K562 (cell line): ENCODE measurements at regions not wholly inside any gene's neighbourhood (a gene's known extent, or its start where the extent isn't known, plus 50 kb on each side); places are given as distances from the start of the nearest gene placed in this dataset.

Source experiments
- ADNP ChIP-seq: fragments of 200-800 bp; sonication (Bioruptor generic); IDR thresholded peaks from 2 replicates; pipeline ENCODE4 v1.6.1; 2016; ENCODE audit warnings: missing genetic modification characterization, missing compliant biosample characterization
- ATF6 ChIP-seq: sonication (generic); formaldehyde crosslinking; IDR thresholded peaks from 2 replicates; pipeline ENCODE4 v1.4.0; 2020; ENCODE audit warnings: mild to moderate bottlenecking, missing genetic modification reagents
- CCAR2 ChIP-seq: fragments of 200-400 bp; formaldehyde crosslinking; IDR thresholded peaks from 2 replicates; pipeline ENCODE4 v1.6.1; 2017; ENCODE audit warnings: mild to moderate bottlenecking, low read depth, low read length
- DPF2 ChIP-seq: fragments of 450-650 bp; IDR thresholded peaks from 2 replicates; pipeline ENCODE4 v1.6.1; 2016
- FOSL1 ChIP-seq: fragments of 200-800 bp; sonication (Bioruptor generic); conservative IDR thresholded peaks from 2 replicates; pipeline ENCODE4 v1.6.1; 2016; ENCODE audit warnings: missing genetic modification characterization, missing compliant biosample characterization
- HMGN3 ChIP-seq: IDR thresholded peaks from 2 replicates; pipeline ENCODE4 v1.6.1; 2011; ENCODE audit warnings: borderline replicate concordance, low read depth, mild to moderate bottlenecking, mixed read lengths, low read length; ENCODE audit not compliant: insufficient read length; ENCODE audit errors: extremely low read depth
- IRF9 ChIP-seq: fragments of 450-650 bp; IDR thresholded peaks from 2 replicates; pipeline ENCODE4 v1.6.1; 2016; ENCODE audit warnings: missing biosample characterization, missing genetic modification characterization
- JUND ChIP-seq, 2 experiments: IDR thresholded peaks; 2 replicates in 1 of 2; 3 replicates in 1 of 2; pipeline ENCODE4 v1.6.1; 2011; ENCODE audit warnings: borderline replicate concordance in 2 of 2, low read depth in 2 of 2, low read length in 2 of 2, improper control_type of control experiment in 1 of 2, missing biosample characterization in 1 of 2, missing genetic modification characterization in 1 of 2, missing genetic modification reagents in 1 of 2
- KLF16 ChIP-seq: IDR thresholded peaks from 2 replicates; pipeline ENCODE4 v1.6.1; 2016; ENCODE audit warnings: antibody characterized with exemption
- RBBP5 ChIP-seq: fragments of 200-600 bp; sonication (generic); IDR thresholded peaks from 2 replicates; pipeline ENCODE4 v1.6.1; 2012; ENCODE audit warnings: borderline replicate concordance, mild to moderate bottlenecking, low read length, control low read depth, inconsistent platforms; ENCODE audit not compliant: insufficient read depth, poor library complexity, severe bottlenecking
- RNF2 ChIP-seq: sonication (generic); IDR thresholded peaks from 2 replicates; pipeline ENCODE4 v1.6.1; 2016
- SAFB ChIP-seq: fragments of 200-400 bp; formaldehyde crosslinking; IDR thresholded peaks from 2 replicates; pipeline ENCODE4 v1.6.1; 2017; ENCODE audit warnings: low read depth, low read length, borderline replicate concordance
- STAT6 ChIP-seq: sonication (generic); formaldehyde crosslinking; IDR thresholded peaks from 2 replicates; pipeline ENCODE4 v1.8.1; 2023; ENCODE audit warnings: mild to moderate bottlenecking, missing genetic modification reagents
- ZKSCAN1 ChIP-seq: fragments of 150-350 bp; IDR thresholded peaks from 2 replicates; pipeline ENCODE4 v1.6.1; 2016; ENCODE audit warnings: low read depth, low read length
- TF ChIP-seq, protein P1 (sequence below): fragments of 450-650 bp; formaldehyde crosslinking; IDR thresholded peaks from 2 replicates; pipeline ENCODE4 v1.4.0; 2022; ENCODE audit warnings: missing genetic modification characterization
- TF ChIP-seq, protein P2 (sequence below): fragments of 250-450 bp; sonication (Bioruptor Pico); IDR thresholded peaks from 2 replicates; pipeline ENCODE4 v1.4.0; 2020

DNA sequence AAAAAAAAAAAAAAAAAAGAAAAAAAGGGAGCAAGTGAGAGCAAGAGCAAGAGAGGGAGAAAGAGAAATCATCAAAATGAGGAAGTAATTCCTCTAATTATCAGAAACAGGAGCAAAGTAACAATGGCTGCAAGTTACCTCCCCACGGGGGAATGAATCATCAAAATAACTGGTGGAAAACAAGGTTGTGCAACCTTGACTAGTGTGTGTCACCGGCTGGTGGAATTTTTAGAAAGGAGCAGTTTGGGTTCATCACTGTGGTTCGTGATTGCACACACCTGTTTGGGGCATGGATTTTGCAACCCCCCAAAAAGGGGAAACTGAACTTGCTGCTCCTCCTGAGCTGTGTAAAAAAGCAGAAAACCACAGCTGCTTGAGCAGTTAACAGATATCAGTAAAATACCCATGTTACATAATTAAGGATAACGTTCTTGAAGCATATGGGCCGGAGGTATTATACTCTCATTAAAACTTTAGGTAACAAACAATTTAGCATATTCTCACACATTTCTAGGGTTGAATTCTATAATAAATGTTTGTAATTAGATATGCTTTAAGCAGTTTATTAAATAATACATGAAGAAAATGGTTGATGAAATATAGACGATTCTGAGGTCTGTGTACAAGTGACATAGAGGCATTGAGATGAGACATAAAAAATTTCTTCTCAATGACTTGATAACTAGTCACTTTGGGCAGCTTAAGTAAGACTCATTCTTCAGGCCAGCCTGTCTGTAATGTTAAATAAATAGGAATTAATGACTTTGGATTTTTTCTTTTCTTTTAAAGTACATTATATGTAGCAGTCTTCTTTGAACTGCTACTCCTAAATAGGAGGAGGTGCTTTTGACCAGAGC is 184.2 kb upstream of the ZEB2 start (continued):
- TF ChIP-seq IRF9 (tag) (no peak; the same call in 1 of the 2 replicates), ADNP (tag) (no peak), SAFB (no peak), JUND (IDR thresholded peaks at IDR 0.05; ENCODE audit: borderline replicate concordance, low read depth, low read length) (peak; percentile 94), JUND (tag; IDR thresholded peaks at IDR 0.05; ENCODE audit: borderline replicate concordance, low read depth, low read length) (peak; percentile 93), HMGN3 (no peak), CCAR2 (no peak), ATF6 (CRISPR knock-in tag) (no peak), KLF16 (peak; percentile 75), FOSL1 (tag) (peak; percentile 96), ZKSCAN1 (no peak), DPF2 (peak; percentile 93), RBBP5 (no peak), STAT6 (CRISPR knock-in tag) (no peak), RNF2 (no peak)
- TF ChIP-seq, protein P1, sequence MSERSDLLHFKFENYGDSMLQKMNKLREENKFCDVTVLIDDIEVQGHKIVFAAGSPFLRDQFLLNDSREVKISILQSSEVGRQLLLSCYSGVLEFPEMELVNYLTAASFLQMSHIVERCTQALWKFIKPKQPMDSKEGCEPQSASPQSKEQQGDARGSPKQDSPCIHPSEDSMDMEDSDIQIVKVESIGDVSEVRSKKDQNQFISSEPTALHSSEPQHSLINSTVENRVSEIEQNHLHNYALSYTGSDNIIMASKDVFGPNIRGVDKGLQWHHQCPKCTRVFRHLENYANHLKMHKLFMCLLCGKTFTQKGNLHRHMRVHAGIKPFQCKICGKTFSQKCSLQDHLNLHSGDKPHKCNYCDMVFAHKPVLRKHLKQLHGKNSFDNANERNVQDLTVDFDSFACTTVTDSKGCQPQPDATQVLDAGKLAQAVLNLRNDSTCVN (CRISPR knock-in tag), result no peak
- TF ChIP-seq, protein P2, sequence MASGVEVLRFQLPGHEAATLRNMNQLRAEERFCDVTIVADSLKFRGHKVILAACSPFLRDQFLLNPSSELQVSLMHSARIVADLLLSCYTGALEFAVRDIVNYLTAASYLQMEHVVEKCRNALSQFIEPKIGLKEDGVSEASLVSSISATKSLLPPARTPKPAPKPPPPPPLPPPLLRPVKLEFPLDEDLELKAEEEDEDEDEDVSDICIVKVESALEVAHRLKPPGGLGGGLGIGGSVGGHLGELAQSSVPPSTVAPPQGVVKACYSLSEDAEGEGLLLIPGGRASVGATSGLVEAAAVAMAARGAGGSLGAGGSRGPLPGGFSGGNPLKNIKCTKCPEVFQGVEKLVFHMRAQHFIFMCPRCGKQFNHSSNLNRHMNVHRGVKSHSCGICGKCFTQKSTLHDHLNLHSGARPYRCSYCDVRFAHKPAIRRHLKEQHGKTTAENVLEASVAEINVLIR (CRISPR knock-in tag), result no peak; the same call in 1 of the 2 replicates
